LNCAP (cell line): ENCODE measurements at regions not wholly inside any gene's neighbourhood (a gene's known extent, or its start where the extent isn't known, plus 50 kb on each side); places are given as distances from the start of the nearest gene placed in this dataset.

Source experiments
- CTCF ChIP-seq: fragments of 450-650 bp; IDR thresholded peaks from 2 replicates; pipeline ENCODE4 v1.5.1; 2017; ENCODE audit warnings: mild to moderate bottlenecking

DNA sequence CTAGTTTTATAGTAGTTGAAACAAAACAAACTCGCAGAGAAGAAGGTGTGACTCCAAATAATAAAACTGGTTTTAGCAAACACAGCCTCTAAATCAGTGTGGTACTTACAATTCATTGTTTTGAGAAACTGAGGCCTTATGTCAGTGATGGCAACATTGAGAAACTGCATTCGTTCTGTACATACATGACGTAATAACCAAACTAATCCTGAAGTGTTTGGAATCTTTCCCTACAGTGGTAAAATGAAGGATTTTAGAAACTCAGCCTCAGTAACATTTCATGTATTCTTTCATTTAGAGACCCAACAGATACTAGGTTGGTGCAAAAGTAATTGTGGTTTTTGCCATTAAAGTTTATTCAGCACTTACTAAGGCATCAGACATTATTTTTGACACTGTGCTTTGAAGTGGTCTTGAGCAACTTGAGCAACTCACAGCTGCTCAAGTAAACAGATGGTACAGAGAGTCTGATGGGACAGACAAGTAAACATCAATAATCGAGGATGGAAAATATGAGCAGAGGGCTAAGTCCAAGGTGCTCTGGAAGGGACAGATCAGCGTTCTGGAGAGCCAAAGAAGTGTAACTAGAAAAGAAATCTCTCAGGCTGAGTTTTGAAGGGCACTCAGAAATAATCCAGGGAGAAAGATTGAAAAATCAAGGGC is 390.8 kb upstream of the BOD1L1 start:
- TF ChIP-seq CTCF, result no peak

GRCh38 chr4:14022456-14022855 is 394.9 kb upstream of the BOD1L1 start:
- TF ChIP-seq CTCF, result no peak

DNA sequence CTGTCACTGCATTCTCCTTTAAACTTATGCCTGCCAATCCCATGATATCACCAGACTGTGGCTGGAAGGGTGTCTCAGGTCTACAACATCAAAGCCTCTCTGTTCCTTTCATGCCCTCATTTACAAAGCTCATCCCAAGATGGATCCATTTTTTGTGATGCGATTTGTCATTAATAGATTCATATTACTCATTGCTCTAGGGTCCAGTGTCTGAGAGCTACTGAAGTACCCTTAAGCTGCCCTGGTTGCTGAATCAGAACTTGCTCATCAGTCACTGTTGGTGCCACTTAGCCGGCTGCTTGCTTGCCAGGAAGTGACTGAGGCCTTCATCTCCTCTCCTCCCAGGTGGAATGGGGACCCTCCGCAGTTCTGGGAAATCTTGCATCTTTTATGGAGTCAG is 395.5 kb upstream of the BOD1L1 start:
- no peak for TF ChIP-seq CTCF

DNA sequence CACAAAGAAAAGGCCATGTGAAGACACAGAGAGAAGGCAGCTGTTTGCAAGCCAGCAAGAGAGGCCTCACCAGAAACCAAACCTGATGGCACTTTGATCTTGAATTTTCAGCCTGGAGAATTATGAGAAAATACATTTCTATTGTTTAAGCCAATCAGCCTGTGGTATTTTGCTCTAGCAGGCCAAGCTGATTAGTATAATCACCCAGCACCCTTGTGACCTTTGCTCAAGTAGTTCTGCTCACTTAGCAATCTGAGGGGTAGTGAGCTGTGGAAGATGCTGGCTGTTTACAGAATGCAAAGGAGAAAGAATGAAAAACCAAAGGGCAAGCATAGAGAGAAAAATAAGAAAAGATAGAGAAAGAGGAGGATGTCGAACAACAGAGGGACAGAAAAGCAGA is 396.4 kb upstream of the BOD1L1 start:
- TF ChIP-seq CTCF, result no peak

DNA sequence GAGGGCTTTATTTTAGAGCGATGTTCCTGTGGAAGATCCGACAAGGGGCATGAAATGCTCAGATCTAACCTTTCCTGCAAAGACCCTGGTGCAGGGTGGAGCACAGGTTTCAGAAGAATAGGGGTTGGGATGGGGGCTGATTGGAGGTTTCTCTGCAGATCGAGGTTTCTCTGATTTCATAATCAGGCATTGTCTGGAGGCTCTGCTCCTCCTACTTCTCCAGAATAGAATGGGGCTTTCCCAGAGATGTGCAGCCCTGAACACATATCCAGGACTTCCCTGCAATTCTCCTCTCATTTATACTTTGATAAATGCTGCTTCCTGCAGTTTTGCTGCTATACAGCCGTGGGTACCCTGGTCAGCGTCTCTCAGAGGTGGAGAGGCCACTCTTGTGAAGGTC is 397.6 kb upstream of the BOD1L1 start:
- no peak for TF ChIP-seq CTCF

GRCh38 chr4:14025891-14026290 is 398.4 kb upstream of the BOD1L1 start:
- no peak for TF ChIP-seq CTCF

DNA sequence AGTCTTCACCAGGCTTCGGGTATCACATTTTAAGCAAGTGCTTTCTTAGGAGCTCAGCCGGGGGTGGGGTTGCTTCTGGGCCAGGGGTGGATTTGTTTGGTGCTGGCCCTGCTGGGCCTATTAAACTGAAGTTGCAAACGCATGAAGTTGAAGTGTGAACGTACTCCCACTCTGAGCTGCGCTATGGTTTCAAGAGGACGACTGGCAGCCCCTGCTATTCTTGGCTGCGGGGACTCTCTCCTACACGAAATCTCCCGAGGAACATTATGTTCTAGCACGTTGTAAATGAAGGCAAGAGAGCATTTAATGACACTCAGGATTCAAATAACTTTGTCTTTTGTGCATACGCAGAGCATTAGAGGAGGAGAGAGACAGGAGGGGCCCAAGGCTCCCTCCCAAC is 401.3 kb upstream of the BOD1L1 start:
- TF ChIP-seq CTCF, result no peak

- no peak for TF ChIP-seq CTCF
These were observed 407.6 kb upstream of the BOD1L1 start for GRCh38 chr4:14035076-14035475.
